ENCODE measurements at regions not wholly inside any gene's neighbourhood (a gene's known extent, or its start where the extent isn't known, plus 50 kb on each side); places are given as distances from the start of the nearest gene placed in this dataset.

GRCh38 chr4:45317739-45318138, 591.4 kb upstream of the GNPDA2 start (continued):
- TF ChIP-seq ZNF24 (IDR thresholded peaks at IDR 0.05) = no peak
- no peak for TF ChIP-seq ZNF10 (CRISPR knock-in tag; IDR thresholded peaks at IDR 0.05; ENCODE audit: borderline replicate concordance, low read depth)
- TF ChIP-seq, protein P1, sequence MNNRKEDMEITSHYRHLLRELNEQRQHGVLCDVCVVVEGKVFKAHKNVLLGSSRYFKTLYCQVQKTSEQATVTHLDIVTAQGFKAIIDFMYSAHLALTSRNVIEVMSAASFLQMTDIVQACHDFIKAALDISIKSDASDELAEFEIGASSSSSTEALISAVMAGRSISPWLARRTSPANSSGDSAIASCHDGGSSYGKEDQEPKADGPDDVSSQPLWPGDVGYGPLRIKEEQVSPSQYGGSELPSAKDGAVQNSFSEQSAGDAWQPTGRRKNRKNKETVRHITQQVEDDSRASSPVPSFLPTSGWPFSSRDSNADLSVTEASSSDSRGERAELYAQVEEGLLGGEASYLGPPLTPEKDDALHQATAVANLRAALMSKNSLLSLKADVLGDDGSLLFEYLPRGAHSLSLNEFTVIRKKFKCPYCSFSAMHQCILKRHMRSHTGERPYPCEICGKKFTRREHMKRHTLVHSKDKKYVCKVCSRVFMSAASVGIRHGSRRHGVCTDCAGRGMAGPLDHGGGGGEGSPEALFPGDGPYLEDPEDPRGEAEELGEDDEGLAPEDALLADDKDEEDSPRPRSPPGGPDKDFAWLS (CRISPR knock-in tag; IDR thresholded peaks at IDR 0.05; ENCODE audit: borderline replicate concordance) = no peak
- no peak for TF ChIP-seq SNAPC5 (CRISPR knock-in tag; IDR thresholded peaks at IDR 0.05; ENCODE audit: borderline replicate concordance)
- TF ChIP-seq ZNF878 (CRISPR knock-in tag; IDR thresholded peaks at IDR 0.05) = no peak
- TF ChIP-seq ZNF816 (CRISPR knock-in tag; IDR thresholded peaks at IDR 0.05; ENCODE audit: borderline replicate concordance) = no peak
- no peak for TF ChIP-seq ZNF589 (CRISPR knock-in tag; conservative IDR thresholded peaks at IDR 0.05)
- TF ChIP-seq NKX3-1 (CRISPR knock-in tag; IDR thresholded peaks at IDR 0.05) = no peak
- TF ChIP-seq POLR2AphosphoS5 (IDR thresholded peaks at IDR 0.05; ENCODE audit: low read depth, low read length) = no peak

DNA sequence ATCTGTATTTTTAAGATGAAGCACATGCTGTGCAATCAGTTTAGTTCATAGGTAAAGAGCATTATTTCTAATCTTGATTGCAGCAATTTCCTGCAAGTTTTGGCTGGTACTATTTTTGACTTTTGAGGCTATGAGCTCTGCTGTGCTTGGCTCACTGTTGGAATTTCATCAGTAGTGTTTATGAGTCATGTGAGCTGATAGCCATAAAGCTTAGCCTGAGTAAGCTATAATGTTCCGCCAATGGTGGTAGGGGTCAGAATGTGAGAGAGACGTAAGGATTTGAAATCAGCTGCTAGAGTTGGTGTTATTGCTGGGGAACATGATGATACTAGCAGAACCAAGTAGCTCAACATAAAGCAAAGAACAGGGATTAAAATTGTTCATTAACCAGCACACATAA, 590.9 kb upstream of the GNPDA2 start:
- in situ Hi-C loops (cut with HindIII; ENCODE audit: extremely low pct_ligation_motif_present, low pct_unique_long_range_greater_than_20kb) = no loop called here
- Histone ChIP-seq H3K4me3 (replicated peaks in 1 of 3; ENCODE audit: insufficient read depth in 1 of 3, low read depth in 2 of 3, low read length in 3 of 3) (no peak overlapping the region), H3K9ac (ENCODE audit: insufficient read depth, low read depth, low read length) (no peak overlapping the region), H3K9me3 (ENCODE audit: low read length) (peaks cover 52% of the 10 kb centered on the region), H3K36me3 (replicated peaks in 1 of 2; ENCODE audit: control insufficient read depth in 1 of 2, insufficient read depth in 2 of 2, low read length in 2 of 2) (no peaks in the 10 kb centered on the region), H3K4me1 (ENCODE audit: insufficient read depth, low read length) (no peaks in the 10 kb centered on the region), H3K27ac (ENCODE audit: extremely low read length, insufficient read depth, low read length) (no peak overlapping the region), H3K79me2 (ENCODE audit: insufficient read depth, low read length) (no peaks in the 10 kb centered on the region), H3K27me3 (ENCODE audit: control insufficient read depth in 1 of 2, insufficient read depth in 2 of 2, low read length in 2 of 2) (no peaks in the 10 kb centered on the region), H4K20me1 (ENCODE audit: insufficient read depth, low read length) (no peaks in the 10 kb centered on the region), H3K4me2 (ENCODE audit: low read depth, low read length) (no peak overlapping the region), H2AFZ (ENCODE audit: low read length) (no peak overlapping the region)
- FAIRE-seq (no peak), DNase-seq (ENCODE audit: low spot score) (no peak), ATAC-seq (no peak)
- ChIA-PET POLR2A (no interaction called here), CTCF (ENCODE audit: low intra/inter-chr PET ratio, low total read pairs) (no interaction called here)
- 23% methylated on average over 2 of the region's 2 CpGs for WGBS (ENCODE audit: low lambda C conversion rate)
- no TSS peak for BruUV-seq (replicated peaks)
- intact Hi-C loops (cut with micrococcal nuclease; ENCODE audit: unreplicated experiment) = no loop called here
- TF ChIP-seq IKZF5 (CRISPR knock-in tag; IDR thresholded peaks at IDR 0.05) (no peak), PRDM4 (CRISPR knock-in tag; IDR thresholded peaks at IDR 0.05; ENCODE audit: borderline replicate concordance) (no peak), CC2D1A (CRISPR knock-in tag; IDR thresholded peaks at IDR 0.05) (no peak), ZNF580 (CRISPR knock-in tag; IDR thresholded peaks at IDR 0.05; ENCODE audit: borderline replicate concordance, low read depth) (no peak)
- TF ChIP-seq, protein P2, sequence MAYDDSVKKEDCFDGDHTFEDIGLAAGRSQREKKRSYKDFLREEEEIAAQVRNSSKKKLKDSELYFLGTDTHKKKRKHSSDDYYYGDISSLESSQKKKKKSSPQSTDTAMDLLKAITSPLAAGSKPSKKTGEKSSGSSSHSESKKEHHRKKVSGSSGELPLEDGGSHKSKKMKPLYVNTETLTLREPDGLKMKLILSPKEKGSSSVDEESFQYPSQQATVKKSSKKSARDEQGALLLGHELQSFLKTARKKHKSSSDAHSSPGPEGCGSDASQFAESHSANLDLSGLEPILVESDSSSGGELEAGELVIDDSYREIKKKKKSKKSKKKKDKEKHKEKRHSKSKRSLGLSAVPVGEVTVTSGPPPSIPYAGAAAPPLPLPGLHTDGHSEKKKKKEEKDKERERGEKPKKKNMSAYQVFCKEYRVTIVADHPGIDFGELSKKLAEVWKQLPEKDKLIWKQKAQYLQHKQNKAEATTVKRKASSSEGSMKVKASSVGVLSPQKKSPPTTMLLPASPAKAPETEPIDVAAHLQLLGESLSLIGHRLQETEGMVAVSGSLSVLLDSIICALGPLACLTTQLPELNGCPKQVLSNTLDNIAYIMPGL (CRISPR knock-in tag; IDR thresholded peaks at IDR 0.05; ENCODE audit: borderline replicate concordance in 1 of 2, low read depth in 1 of 2) = no peak

Measured in HepG2 (cell line).